Lung (tissue), 11 donors: ENCODE measurements at regions not wholly inside any gene's neighbourhood (a gene's known extent, or its start where the extent isn't known, plus 50 kb on each side); places are given as distances from the start of the nearest gene placed in this dataset.

Experiments used
- ATAC-seq: fragments of 200-7000 bp; cut with Tn5 transposase; one replicate; pipeline ENCODE4 v1.9.1; 2020; ENCODE audit warnings: moderate number of reproducible peaks; ENCODE audit not compliant: insufficient read depth, low FRiP score
- DNase-seq, 3 donors: peaks; one replicate each; pipeline ENCODE4 v3.0.0-alpha.2; 2013 to 2017
- H3K27ac ChIP-seq, 2 donors: one replicate each; pipeline ENCODE4 v1.5.1; 2013; ENCODE audit warnings: mild to moderate bottlenecking in 2 of 2, moderate library complexity in 2 of 2, control low read depth in 1 of 2, inconsistent platforms in 1 of 2, low read depth in 1 of 2, low read length in 1 of 2
- H3K27me3 ChIP-seq, 3 donors: one replicate each; pipeline ENCODE4 v1.5.1; 2013; ENCODE audit warnings: low read length in 2 of 3; ENCODE audit not compliant: control insufficient read depth in 3 of 3, insufficient read depth in 3 of 3
- H3K36me3 ChIP-seq, 4 donors: one replicate each; pipeline ENCODE4 v1.5.1; 2013; ENCODE audit warnings: low read length in 4 of 4, mild to moderate bottlenecking in 1 of 4, moderate library complexity in 1 of 4; ENCODE audit not compliant: control insufficient read depth in 4 of 4, insufficient read depth in 4 of 4
- H3K4me1 ChIP-seq, 5 donors: one replicate each; pipeline ENCODE4 v1.5.1; 2013; ENCODE audit warnings: low read length in 5 of 5, mild to moderate bottlenecking in 2 of 5, moderate library complexity in 1 of 5; ENCODE audit not compliant: control insufficient read depth in 5 of 5, insufficient read depth in 5 of 5
- H3K4me3 ChIP-seq: one replicate; pipeline ENCODE4 v1.5.1; 2013; ENCODE audit warnings: mild to moderate bottlenecking, control low read depth, moderate library complexity
- H3K9ac ChIP-seq, 2 donors: one replicate each; pipeline ENCODE4 v1.5.1; 2013; ENCODE audit warnings: low read length in 2 of 2, control low read depth in 1 of 2; ENCODE audit not compliant: insufficient read depth in 1 of 2
- H3K9me3 ChIP-seq, 4 donors: one replicate each; pipeline ENCODE4 v1.5.1; 2013; ENCODE audit warnings: low read length in 3 of 4, mild to moderate bottlenecking in 1 of 4, moderate library complexity in 1 of 4; ENCODE audit not compliant: control insufficient read depth in 4 of 4, insufficient read depth in 3 of 4
- WGBS, 2 donors: extraction: QIAGEN DNeasy Blood & Tissue Kit; methylation state at CpG; one replicate each; pipeline ENCODE4 v1.1.7; 2013; 5-methylcytosine and 5-hydroxymethylcytosine counted together
- TF ChIP-seq, protein P1 (sequence below): IDR thresholded peaks from 2 replicates; pipeline ENCODE4 v1.5.1; 2012; ENCODE audit warnings: mild to moderate bottlenecking; ENCODE audit errors: control extremely low read depth, extremely low read depth
- donor health status: control.
- donor health status: control.
- donor health status: Bipolar disorder and iron deficiency.
- donor health status: healthy.
- donor health status: DM: yes; HTN: yes; CAD: no.

GRCh38 chr3:150308481-150309256 is 99.4 kb upstream of the TSC22D2 start:
- no peak for ATAC-seq
- peak overlapping the region in 1 of 2 donors; percentile 78 for H3K9ac ChIP-seq
- peaks cover 0 to 68% (median 3%) of the 10 kb centered on the region in 5 donors for H3K4me1 ChIP-seq
- H3K27ac ChIP-seq = no peak overlapping the region
- TF ChIP-seq, protein P1, sequence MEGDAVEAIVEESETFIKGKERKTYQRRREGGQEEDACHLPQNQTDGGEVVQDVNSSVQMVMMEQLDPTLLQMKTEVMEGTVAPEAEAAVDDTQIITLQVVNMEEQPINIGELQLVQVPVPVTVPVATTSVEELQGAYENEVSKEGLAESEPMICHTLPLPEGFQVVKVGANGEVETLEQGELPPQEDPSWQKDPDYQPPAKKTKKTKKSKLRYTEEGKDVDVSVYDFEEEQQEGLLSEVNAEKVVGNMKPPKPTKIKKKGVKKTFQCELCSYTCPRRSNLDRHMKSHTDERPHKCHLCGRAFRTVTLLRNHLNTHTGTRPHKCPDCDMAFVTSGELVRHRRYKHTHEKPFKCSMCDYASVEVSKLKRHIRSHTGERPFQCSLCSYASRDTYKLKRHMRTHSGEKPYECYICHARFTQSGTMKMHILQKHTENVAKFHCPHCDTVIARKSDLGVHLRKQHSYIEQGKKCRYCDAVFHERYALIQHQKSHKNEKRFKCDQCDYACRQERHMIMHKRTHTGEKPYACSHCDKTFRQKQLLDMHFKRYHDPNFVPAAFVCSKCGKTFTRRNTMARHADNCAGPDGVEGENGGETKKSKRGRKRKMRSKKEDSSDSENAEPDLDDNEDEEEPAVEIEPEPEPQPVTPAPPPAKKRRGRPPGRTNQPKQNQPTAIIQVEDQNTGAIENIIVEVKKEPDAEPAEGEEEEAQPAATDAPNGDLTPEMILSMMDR = no peak
- WGBS, 2 donors = 86 to 89% methylated on average over 12 of the region's 12 CpGs
- no peaks in the 10 kb centered on the region for H3K9me3 ChIP-seq
- no peak overlapping the region for H3K4me3 ChIP-seq
- H3K27me3 ChIP-seq = no peaks in the 10 kb centered on the region
- no peaks in the 10 kb centered on the region for H3K36me3 ChIP-seq
- no peak for DNase-seq

GRCh38 chr3:150308037-150308319 is 100.1 kb upstream of the TSC22D2 start:
- TF ChIP-seq, protein P1 = no peak
- H3K27me3 ChIP-seq = no peaks in the 10 kb centered on the region
- no peak overlapping the region for H3K27ac ChIP-seq

GRCh38 chr3:150307311-150308036 is 100.6 kb upstream of the TSC22D2 start:
- H3K27ac ChIP-seq = no peak overlapping the region
- peak overlapping the region in 1 of 2 donors; percentile 78 for H3K9ac ChIP-seq
- TF ChIP-seq, protein P1 = no peak
- H3K4me1 ChIP-seq = peaks cover 0 to 67% (median 0%) of the 10 kb centered on the region in 5 donors
- no peaks in the 10 kb centered on the region for H3K36me3 ChIP-seq
- no peak overlapping the region for H3K4me3 ChIP-seq
- H3K27me3 ChIP-seq = no peaks in the 10 kb centered on the region
- H3K9me3 ChIP-seq = no peaks in the 10 kb centered on the region
- ATAC-seq (no peak), DNase-seq (peak; percentile 56 to 92 (median 90))
- 73 to 75% methylated on average over 6 of the region's 6 CpGs for WGBS, 2 donors

More at GRCh38 chr3:150308037-150308319, 100.1 kb upstream of the TSC22D2 start:
- no peaks in the 10 kb centered on the region for H3K9me3 ChIP-seq
- no peak overlapping the region for H3K4me3 ChIP-seq
- peaks cover 0 to 62% (median 0%) of the 10 kb centered on the region in 5 donors for H3K4me1 ChIP-seq
- DNase-seq = peak; percentile 78 to 97 (median 96)
- no peaks in the 10 kb centered on the region for H3K36me3 ChIP-seq
- ATAC-seq = no peak
- 76 to 83% methylated on average over 4 of the region's 4 CpGs for WGBS, 2 donors
- H3K9ac ChIP-seq = peak overlapping the region in 1 of 2 donors; percentile 78
